H1 (cell line): ENCODE measurements at regions not wholly inside any gene's neighbourhood (a gene's known extent, or its start where the extent isn't known, plus 50 kb on each side); places are given as distances from the start of the nearest gene placed in this dataset.

Source experiments
- CTCF ChIA-PET: fragments of 300-600 bp; sonication (Branson Sonifier 250); formaldehyde crosslinking; loops from one replicate; lab custom pipeline; 2021; ENCODE audit not compliant: partially characterized antibody; lab: Charles Lee
- POLR2A ChIA-PET: fragments of 300-600 bp; sonication (Branson Sonifier 250); formaldehyde crosslinking; loops from one replicate; lab custom pipeline; 2021; ENCODE audit warnings: inconsistent platforms; ENCODE audit not compliant: partially characterized antibody; lab: Charles Lee
- DNase-seq, 2 experiments: peaks; one replicate each; pipeline versions ENCODE4 v3.0.0 to v3.0.0-alpha.2; 2010 to 2022; ENCODE audit warnings: low spot score in 2 of 2, low read depth in 1 of 2, mixed read lengths in 1 of 2
- FAIRE-seq: peaks from 2 replicates; lab custom pipeline; 2011; peaks lifted over from hg19 to GRCh38; lab: Jason Lieb, UNC
- H2AFZ ChIP-seq: 2 replicates; pipeline ENCODE4 v1.8.1; 2012; ENCODE audit warnings: low read length, inconsistent platforms
- H2AK5ac ChIP-seq: 2 replicates; pipeline ENCODE4 v1.6.1; 2013; ENCODE audit warnings: low read depth, low read length
- H2BK120ac ChIP-seq: replicated peaks from 2 replicates; pipeline ENCODE3; 2013; ENCODE audit warnings: low read depth, low read length, inconsistent platforms
- H2BK12ac ChIP-seq: 2 replicates; pipeline ENCODE4 v1.6.1; 2013; ENCODE audit warnings: low read depth, low read length
- H2BK15ac ChIP-seq: 2 replicates; pipeline ENCODE4 v1.6.1; 2013; ENCODE audit warnings: low read length
- H2BK20ac ChIP-seq: 2 replicates; pipeline ENCODE4 v1.6.1; 2013; ENCODE audit warnings: low read length
- H2BK5ac ChIP-seq: 2 replicates; pipeline ENCODE4 v1.6.1; 2013; ENCODE audit warnings: low read depth, low read length
- H3K14ac ChIP-seq: 2 replicates; pipeline ENCODE4 v1.6.1; 2013; ENCODE audit warnings: inconsistent platforms; ENCODE audit not compliant: insufficient read length
- H3K18ac ChIP-seq: 2 replicates; pipeline ENCODE4 v1.6.1; 2013; ENCODE audit warnings: low read length; ENCODE audit errors: extremely low read depth
- H3K23ac ChIP-seq: 2 replicates; pipeline ENCODE4 v1.6.1; 2013; ENCODE audit warnings: inconsistent platforms; ENCODE audit not compliant: insufficient read length
- H3K23me2 ChIP-seq: 2 replicates; pipeline ENCODE4 v1.6.1; 2013; ENCODE audit warnings: low read depth, low read length
- H3K27ac ChIP-seq: 2 replicates; pipeline ENCODE4 v1.6.1; 2011; ENCODE audit warnings: low read depth, low read length, inconsistent platforms
- H3K27me3 ChIP-seq, 4 experiments: replicated peaks in 1 of 4; 1 replicate in 1 of 4; 2 replicates in 3 of 4; pipeline versions ENCODE4 v1.6.1 to v1.8.1; 2011 to 2013; ENCODE audit warnings: low read length in 3 of 4, mild to moderate bottlenecking in 3 of 4, inconsistent platforms in 2 of 4, mixed read lengths in 2 of 4, moderate library complexity in 1 of 4; ENCODE audit not compliant: control insufficient read depth in 3 of 4, insufficient read depth in 3 of 4; ENCODE audit errors: extremely low read depth in 1 of 4
- H3K36me3 ChIP-seq, 4 experiments: 2 replicates each; pipeline versions ENCODE4 v1.6.1 to v1.8.1; 2011 to 2013; ENCODE audit warnings: mild to moderate bottlenecking in 4 of 4, low read length in 3 of 4, moderate library complexity in 2 of 4, control low read depth in 1 of 4, inconsistent platforms in 1 of 4; ENCODE audit not compliant: insufficient read depth in 4 of 4, control insufficient read depth in 2 of 4
- H3K4ac ChIP-seq: replicated peaks from 2 replicates; pipeline ENCODE3; 2013; ENCODE audit warnings: low read length, low read depth, mixed read lengths, inconsistent platforms; ENCODE audit not compliant: insufficient read length
- H3K4me1 ChIP-seq, 4 experiments: replicated peaks in 1 of 4; 1 replicate in 1 of 4; 2 replicates in 3 of 4; pipeline versions ENCODE4 v1.6.1 to v1.8.1; 2011 to 2013; ENCODE audit warnings: low read length in 3 of 4, inconsistent platforms in 2 of 4, mixed read lengths in 1 of 4; ENCODE audit not compliant: insufficient read depth in 4 of 4, control insufficient read depth in 3 of 4
- H3K4me2 ChIP-seq, 2 experiments: 2 replicates each; pipeline versions ENCODE4 v1.6.1 to v1.8.1; 2011 to 2013; ENCODE audit warnings: low read depth in 2 of 2, low read length in 2 of 2, control low read depth in 1 of 2, inconsistent platforms in 1 of 2, mild to moderate bottlenecking in 1 of 2; ENCODE audit not compliant: insufficient read depth in 1 of 2
- H3K4me3 ChIP-seq, 4 experiments: fragments of 200-600, 300-600 bp in 1 of 4; sonication (generic), shearing (Covaris generic), sonication (Bioruptor Twin) in 1 of 4; 2 replicates each; pipeline versions ENCODE4 v1.5.1 to v1.8.1; 2011 to 2016; ENCODE audit warnings: low read length in 4 of 4, low read depth in 3 of 4, control low read depth in 2 of 4, inconsistent platforms in 2 of 4, mild to moderate bottlenecking in 2 of 4, mixed read lengths in 1 of 4, moderate library complexity in 1 of 4; ENCODE audit not compliant: insufficient read depth in 2 of 4; ENCODE audit errors: extremely low read depth in 1 of 4
- H3K56ac ChIP-seq: replicated peaks from 2 replicates; pipeline ENCODE3; 2013; ENCODE audit warnings: low read depth, mild to moderate bottlenecking, mixed read lengths, low read length, inconsistent platforms; ENCODE audit not compliant: insufficient read length
- H3K79me1 ChIP-seq: 2 replicates; pipeline ENCODE4 v1.6.1; 2013; ENCODE audit warnings: low read depth, low read length, control low read depth
- H3K79me2 ChIP-seq, 2 experiments: 2 replicates each; pipeline versions ENCODE4 v1.6.1 to v1.8.1; 2012 to 2013; ENCODE audit warnings: low read length in 2 of 2, mild to moderate bottlenecking in 2 of 2, inconsistent platforms in 1 of 2; ENCODE audit not compliant: insufficient read depth in 2 of 2, control insufficient read depth in 1 of 2
- H3K9ac ChIP-seq, 4 experiments: replicated peaks in 1 of 4; 1 replicate in 1 of 4; 2 replicates in 3 of 4; pipeline versions ENCODE4 v1.6.1 to v1.8.1; 2011 to 2013; ENCODE audit warnings: low read depth in 3 of 4, low read length in 3 of 4, control low read depth in 2 of 4, mild to moderate bottlenecking in 2 of 4, moderate library complexity in 2 of 4, inconsistent platforms in 1 of 4; ENCODE audit errors: extremely low read depth in 1 of 4
- H3K9me3 ChIP-seq, 2 experiments: 2 replicates each; pipeline versions ENCODE4 v1.6.1 to v1.8.1; 2012 to 2013; ENCODE audit warnings: mild to moderate bottlenecking in 2 of 2, moderate library complexity in 2 of 2, control low read depth in 1 of 2, inconsistent platforms in 1 of 2, low read depth in 1 of 2, low read length in 1 of 2, mixed read lengths in 1 of 2; ENCODE audit not compliant: insufficient read depth in 2 of 2
- H4K20me1 ChIP-seq, 2 experiments: replicated peaks in 1 of 2; 2 replicates each; pipeline versions ENCODE3 to v1.8.1; 2011 to 2013; ENCODE audit warnings: inconsistent platforms in 2 of 2, low read length in 2 of 2, mild to moderate bottlenecking in 1 of 2; ENCODE audit not compliant: insufficient read depth in 2 of 2, control insufficient read depth in 1 of 2
- H4K5ac ChIP-seq: 2 replicates; pipeline ENCODE4 v1.6.1; 2013; ENCODE audit warnings: low read length, low read depth, mixed read lengths, inconsistent platforms; ENCODE audit not compliant: insufficient read length
- H4K8ac ChIP-seq: 2 replicates; pipeline ENCODE4 v1.8.0; 2013; ENCODE audit warnings: mild to moderate bottlenecking, moderate library complexity, low read length, inconsistent platforms; ENCODE audit not compliant: insufficient read depth; ENCODE audit errors: extremely low read depth
- H4K91ac ChIP-seq: replicated peaks from 2 replicates; pipeline ENCODE3; 2013; ENCODE audit warnings: low read length, mixed read lengths, inconsistent platforms; ENCODE audit not compliant: insufficient read length
- ATF2 ChIP-seq: IDR thresholded peaks from 2 replicates; pipeline ENCODE4 v1.6.1; 2012; ENCODE audit warnings: low read length, inconsistent platforms
- BRCA1 ChIP-seq: IDR thresholded peaks from 2 replicates; pipeline ENCODE4 v1.6.1; 2012; ENCODE audit warnings: low read depth, low read length, improper control_type of control experiment
- CBX5 ChIP-seq: fragments of 300-800, 300-1000 bp; sonication (generic); IDR thresholded peaks from 2 replicates; pipeline ENCODE4 v1.7.1; 2016; ENCODE audit warnings: antibody characterized with exemption, low read length, low read depth
- CHD2 ChIP-seq: IDR thresholded peaks from 2 replicates; pipeline ENCODE4 v1.6.1; 2012; ENCODE audit warnings: low read length, improper control_type of control experiment
- CREB1 ChIP-seq: IDR thresholded peaks from 2 replicates; pipeline ENCODE4 v1.6.1; 2012; ENCODE audit warnings: inconsistent platforms
- EP300 ChIP-seq, 2 experiments: IDR thresholded peaks; 1 replicate in 1 of 2; 2 replicates in 1 of 2; pipeline ENCODE4 v1.6.1; 2011 to 2012; ENCODE audit warnings: low read depth in 2 of 2, low read length in 2 of 2, mild to moderate bottlenecking in 2 of 2, borderline replicate concordance in 1 of 2, inconsistent platforms in 1 of 2, moderate library complexity in 1 of 2
- HDAC2 ChIP-seq, 2 experiments: fragments of 300-600 bp in 1 of 2; sonication (generic) in 1 of 2; IDR thresholded peaks; 2 replicates each; pipeline ENCODE4 v1.6.1; 2011 to 2012; ENCODE audit warnings: low read depth in 2 of 2, low read length in 2 of 2, mild to moderate bottlenecking in 2 of 2, moderate library complexity in 2 of 2, borderline replicate concordance in 1 of 2, inconsistent platforms in 1 of 2
- KDM1A ChIP-seq: fragments of 200-600, 300-600 bp; sonication (generic); IDR thresholded peaks from 2 replicates; pipeline ENCODE4 v1.7.1; 2016; ENCODE audit warnings: mild to moderate bottlenecking, low read length, borderline replicate concordance
- NRF1 ChIP-seq: IDR thresholded peaks from 2 replicates; pipeline ENCODE4 v1.6.1; 2011; ENCODE audit warnings: mild to moderate bottlenecking, low read depth, low read length, improper control_type of control experiment
- SIRT6 ChIP-seq: IDR thresholded peaks from one replicate; pipeline ENCODE4 v1.7.1; 2012; ENCODE audit warnings: low read length, inconsistent platforms
- TAF7 ChIP-seq: optimal IDR thresholded peaks from 2 replicates; pipeline ENCODE3; 2011; ENCODE audit warnings: low read depth, mild to moderate bottlenecking, inconsistent platforms, low read length, moderate library complexity, borderline replicate concordance
- TCF12 ChIP-seq: IDR thresholded peaks from 2 replicates; pipeline ENCODE4 v1.6.1; 2011; ENCODE audit warnings: low read depth, mild to moderate bottlenecking, low read length
- TEAD4 ChIP-seq: IDR thresholded peaks from 2 replicates; pipeline ENCODE4 v1.6.1; 2012; ENCODE audit warnings: low read depth, low read length, inconsistent platforms, mixed read lengths
- WGBS, 2 experiments: shearing (Covaris generic) in 1 of 2; methylation state at CpG; one replicate each; pipeline versions ENCODE4 v1.1.6 to v1.1.7; 2013 to 2015; ENCODE audit warnings: low lambda C conversion rate in 2 of 2, mixed read lengths in 2 of 2, inconsistent platforms in 1 of 2, low coverage in 1 of 2, missing lambda C conversion rate in 1 of 2; ENCODE audit not compliant: insufficient replicate concordance in 2 of 2, insufficient coverage in 1 of 2, insufficient read length in 1 of 2; ENCODE audit errors: extremely low coverage in 1 of 2, missing lambda C conversion rate in 1 of 2; 5-methylcytosine and 5-hydroxymethylcytosine counted together

- Histone ChIP-seq H2BK12ac (no peak overlapping the region), H2BK120ac (no peak overlapping the region), H3K4me1 (no peaks in the 10 kb centered on the region), H2AFZ (no peak overlapping the region), H3K36me3 (no peaks in the 10 kb centered on the region), H2AK5ac (no peak overlapping the region), H3K23me2 (no peaks in the 10 kb centered on the region), H3K18ac (no peak overlapping the region), H3K14ac (no peak overlapping the region), H3K79me2 (no peaks in the 10 kb centered on the region), H3K79me1 (no peaks in the 10 kb centered on the region), H4K5ac (no peak overlapping the region), H3K27me3 (no peaks in the 10 kb centered on the region), H3K9ac (no peak overlapping the region), H3K4me2 (no peak overlapping the region), H3K56ac (no peak overlapping the region), H3K4me3 (no peak overlapping the region), H2BK5ac (no peak overlapping the region), H4K20me1 (no peaks in the 10 kb centered on the region), H2BK20ac (no peak overlapping the region), H4K91ac (no peak overlapping the region), H4K8ac (no peak overlapping the region), H3K4ac (no peak overlapping the region), H3K23ac (no peak overlapping the region), H3K9me3 (no peaks in the 10 kb centered on the region), H2BK15ac (no peak overlapping the region), H3K27ac (no peak overlapping the region)
- DNase-seq (no peak), FAIRE-seq (no peak)
- POLR2A ChIA-PET = no interaction called here
- CTCF ChIA-PET = interaction anchor here (1.3 to 4.2 kb wide), 3 partner anchors 12 to 99 kb away, joined by 5 to 15 read pairs (median 10); no protein-coding TSS in a partner anchor
- 75% methylated on average over 2 of the region's 2 CpGs; no CpG with 5 or more reads in 1 of the 2 experiments for WGBS, 2 experiments
- no peak for TF ChIP-seq HDAC2 (IDR thresholded peaks at IDR 0.05; ENCODE audit: borderline replicate concordance in 1 of 2, low read depth in 2 of 2, low read length in 2 of 2)
- TF ChIP-seq TCF12 = no peak
- no peak for TF ChIP-seq CHD2
- no peak for TF ChIP-seq SIRT6
- no peak for TF ChIP-seq TAF7
- no peak for TF ChIP-seq ATF2
- TF ChIP-seq NRF1 = no peak
- no peak for TF ChIP-seq BRCA1
- no peak for TF ChIP-seq CREB1
- no peak for TF ChIP-seq CBX5
- TF ChIP-seq EP300 (IDR thresholded peaks at IDR 0.05; ENCODE audit: borderline replicate concordance in 1 of 2, low read depth in 2 of 2, low read length in 2 of 2) = no peak
- no peak for TF ChIP-seq TEAD4
- TF ChIP-seq KDM1A = no peak
These were observed 190.7 kb downstream of the NUF2 start for GRCh38 chr1:163512349-163512989.
